Activated naive CD4-positive, alpha-beta T cell treated with anti-CD3 and anti-CD28 coated beads, Interleukin-2, amount 50 U/mL, for 72 hours (primary cell): ENCODE measurements at regions not wholly inside any gene's neighbourhood (a gene's known extent, or its start where the extent isn't known, plus 50 kb on each side); places are given as distances from the start of the nearest gene placed in this dataset.

Experiments
- ATAC-seq, 2 donors: fragments of 150-1000 bp; cut with Tn5 transposase; 2 replicates each; pipeline ENCODE4 v1.10.0; 2021; ENCODE audit warnings: mild to moderate bottlenecking in 2 of 2, moderate library complexity in 2 of 2
- DNase-seq, 2 donors: peaks; one replicate each; pipeline ENCODE4 v3.0.0; 2021 to 2022; ENCODE audit warnings: low spot score in 2 of 2
- H3K27ac Mint-ChIP-seq, 2 donors: one replicate each; pipeline ENCODE4 v1.8.0; 2022; ENCODE audit warnings: mild to moderate bottlenecking in 2 of 2, mixed read lengths in 2 of 2
- H3K36me3 Mint-ChIP-seq, 2 donors: one replicate each; pipeline ENCODE4 v1.8.0; 2022; ENCODE audit warnings: mixed read lengths in 2 of 2
- H3K9me3 Mint-ChIP-seq, 2 donors: one replicate each; pipeline ENCODE4 v1.8.0; 2022; ENCODE audit warnings: mixed read lengths in 2 of 2

- no peak for ATAC-seq
- Mint-ChIP-seq H3K36me3 (peaks cover 0 to 8% of the 10 kb centered on the region in 2 donors), H3K27ac (no peak overlapping the region), H3K9me3 (no peaks in the 10 kb centered on the region)
- no peak for DNase-seq
These were observed 276.8 kb downstream of the SEC14L1 start for GRCh38 chr17:77417575-77417974.

- Mint-ChIP-seq H3K9me3 (no peaks in the 10 kb centered on the region), H3K27ac (peak overlapping the region in 1 of 2 donors; percentile 16), H3K36me3 (no peaks in the 10 kb centered on the region)
- ATAC-seq (no peak), DNase-seq (no peak)
These were observed 277.8 kb downstream of the SEC14L1 start for GRCh38 chr17:77418609-77419008.

GRCh38 chr17:77419095-77419494, 278.3 kb downstream of the SEC14L1 start:
- no peak for DNase-seq
- Mint-ChIP-seq H3K27ac (peak overlapping the region in 1 of 2 donors; percentile 16), H3K36me3 (no peaks in the 10 kb centered on the region), H3K9me3 (no peaks in the 10 kb centered on the region)
- ATAC-seq: no peak

DNA sequence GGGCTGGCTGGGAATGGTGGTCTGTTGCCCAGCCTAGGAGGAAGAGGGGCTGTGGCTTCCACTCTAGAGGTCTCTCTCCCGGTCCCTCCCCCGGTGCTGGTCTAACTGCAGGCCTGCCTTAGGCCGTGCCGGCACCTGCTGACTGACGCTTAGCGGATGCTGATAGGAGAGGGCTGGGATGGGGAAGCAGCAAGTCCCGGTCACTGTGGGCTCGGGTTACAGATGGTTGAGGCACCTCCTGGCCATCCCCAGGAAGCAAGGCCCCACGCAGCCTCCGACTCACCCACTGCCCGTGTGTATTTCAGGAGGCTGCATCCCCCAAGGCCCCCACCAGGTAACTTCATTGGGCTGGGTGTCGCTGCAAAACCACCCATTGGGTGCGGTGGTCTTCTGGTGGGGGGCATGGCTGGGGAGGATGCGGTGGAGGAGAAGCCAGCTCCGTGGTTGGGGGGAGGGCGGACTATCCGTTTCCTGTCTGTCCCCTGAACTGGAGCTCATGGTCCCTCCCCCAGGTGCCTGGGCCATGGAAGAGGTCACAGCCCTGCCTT, 278.9 kb downstream of the SEC14L1 start:
- Mint-ChIP-seq H3K36me3 (no peaks in the 10 kb centered on the region), H3K9me3 (no peaks in the 10 kb centered on the region), H3K27ac (peak overlapping the region in 1 of 2 donors; percentile 81)
- ATAC-seq (no peak), DNase-seq (no peak)

DNA sequence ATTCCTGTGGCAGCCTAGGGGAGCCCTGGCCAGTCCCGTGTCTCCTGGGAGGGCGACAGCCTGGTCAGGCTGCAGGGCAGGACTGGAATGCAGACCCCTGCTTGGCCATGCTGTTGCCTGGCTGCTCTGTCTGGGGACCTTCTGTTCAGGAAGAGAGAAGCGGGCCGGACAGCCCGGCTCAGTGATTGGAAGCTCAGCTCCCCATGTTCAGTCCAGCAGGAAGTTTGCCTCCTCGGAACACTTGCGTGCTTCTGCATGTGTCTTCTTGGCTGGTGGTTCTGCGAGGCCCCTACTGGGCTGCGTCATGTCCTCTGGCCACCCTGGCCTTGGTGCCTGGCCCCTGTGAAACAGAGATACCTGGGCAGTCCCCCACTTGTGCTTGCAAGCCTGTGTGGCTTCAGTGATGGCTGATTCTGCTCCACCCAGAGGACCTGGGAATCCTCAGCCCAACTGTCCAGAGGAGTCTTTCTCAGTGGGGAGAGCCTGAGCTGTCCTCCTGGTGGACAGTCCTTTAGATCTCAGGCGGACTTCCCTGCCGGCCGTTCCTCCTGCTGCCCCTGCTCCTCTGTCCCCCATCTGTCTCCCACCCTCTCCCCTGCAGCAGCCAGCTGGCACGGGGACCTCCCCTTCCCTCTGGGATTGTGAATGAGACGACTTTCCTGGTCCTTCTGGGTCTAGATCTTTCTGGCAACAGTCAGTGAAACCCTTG, 279.5 kb downstream of the SEC14L1 start:
- DNase-seq (no peak), ATAC-seq (no peak)
- Mint-ChIP-seq H3K9me3 (no peaks in the 10 kb centered on the region), H3K36me3 (no peaks in the 10 kb centered on the region), H3K27ac (peak overlapping the region; percentile 77 to 81)

- ATAC-seq (peak; percentile 56 to 82), DNase-seq (no peak)
- Mint-ChIP-seq H3K36me3 (no peaks in the 10 kb centered on the region), H3K9me3 (no peaks in the 10 kb centered on the region), H3K27ac (peak overlapping the region; percentile 77 to 81)
These were observed 280.2 kb downstream of the SEC14L1 start for GRCh38 chr17:77420804-77421629.

GRCh38 chr17:77421630-77421972, 280.8 kb downstream of the SEC14L1 start:
- no peak for ATAC-seq
- Mint-ChIP-seq H3K9me3 (no peaks in the 10 kb centered on the region), H3K36me3 (no peaks in the 10 kb centered on the region), H3K27ac (peak overlapping the region; percentile 77 to 81)
- no peak for DNase-seq

DNA sequence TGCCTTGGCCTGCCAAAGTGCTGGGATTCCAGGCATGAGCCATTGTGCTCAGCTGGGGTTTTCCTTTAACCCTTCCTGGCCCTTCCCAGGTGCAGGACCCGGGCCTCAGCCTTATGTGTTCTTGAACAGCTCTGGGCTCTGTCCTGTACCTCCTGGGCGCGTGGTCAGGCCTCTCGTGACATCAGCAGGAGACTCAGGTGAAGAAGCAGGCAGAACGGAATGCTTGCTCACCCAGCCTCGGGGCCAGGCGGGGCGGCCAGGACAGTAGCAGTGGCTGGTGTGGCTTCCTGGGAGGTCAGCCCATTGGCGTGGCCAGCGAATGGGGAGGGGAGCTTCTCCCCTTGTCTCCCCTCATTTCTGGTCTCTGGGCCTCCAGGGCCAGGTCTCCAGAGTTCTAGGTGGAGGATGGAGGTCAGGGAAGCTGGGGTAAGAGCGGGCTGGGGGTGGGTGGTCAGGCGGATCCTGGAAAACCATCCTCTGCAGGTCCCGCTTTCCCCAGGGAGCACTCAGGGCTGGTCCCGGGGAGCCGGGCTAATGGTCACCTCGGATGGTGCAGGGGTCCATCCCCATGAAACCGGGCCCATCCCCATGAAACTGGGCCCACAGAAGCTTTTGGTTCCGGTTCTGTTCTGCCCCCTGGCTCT, 281.5 kb downstream of the SEC14L1 start:
- ATAC-seq: no peak
- DNase-seq: no peak
- H3K36me3 Mint-ChIP-seq: no peaks in the 10 kb centered on the region
- no peaks in the 10 kb centered on the region for H3K9me3 Mint-ChIP-seq
- peak overlapping the region in 1 of 2 donors; percentile 81 for H3K27ac Mint-ChIP-seq

DNA sequence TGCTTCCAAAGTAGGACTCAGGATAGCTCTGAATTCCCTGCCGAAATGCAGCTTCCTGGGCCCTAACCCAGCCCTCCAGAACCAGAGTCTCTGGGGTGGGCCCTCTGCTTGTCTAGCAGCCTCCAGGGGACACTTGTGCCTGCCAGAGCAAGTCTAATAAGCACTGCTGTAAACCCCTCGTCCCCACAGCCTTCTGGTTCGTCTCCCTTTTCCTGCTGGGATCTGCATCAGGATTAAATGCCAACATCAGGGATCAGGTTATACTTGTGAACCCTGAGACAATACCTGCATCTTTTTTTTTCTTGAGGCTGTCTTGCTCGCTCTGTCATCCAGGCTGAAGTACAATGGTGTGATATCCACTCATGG, 282.0 kb downstream of the SEC14L1 start:
- no peak for DNase-seq
- H3K27ac Mint-ChIP-seq: no peak overlapping the region

GRCh38 chr17:77423589-77424451, 283.1 kb downstream of the SEC14L1 start:
- Mint-ChIP-seq H3K9me3 (no peaks in the 10 kb centered on the region), H3K36me3 (no peaks in the 10 kb centered on the region), H3K27ac (no peak overlapping the region)
- ATAC-seq: no peak
- DNase-seq: no peak

More for the DNA sequence above, 282.0 kb downstream of the SEC14L1 start:
- no peaks in the 10 kb centered on the region for H3K9me3 Mint-ChIP-seq
- H3K36me3 Mint-ChIP-seq: no peaks in the 10 kb centered on the region
- no peak for ATAC-seq

GRCh38 chr17:77424585-77425344, 284.0 kb downstream of the SEC14L1 start:
- no peak overlapping the region for H3K27ac Mint-ChIP-seq
- no peak for DNase-seq
- H3K36me3 Mint-ChIP-seq: no peaks in the 10 kb centered on the region

DNA sequence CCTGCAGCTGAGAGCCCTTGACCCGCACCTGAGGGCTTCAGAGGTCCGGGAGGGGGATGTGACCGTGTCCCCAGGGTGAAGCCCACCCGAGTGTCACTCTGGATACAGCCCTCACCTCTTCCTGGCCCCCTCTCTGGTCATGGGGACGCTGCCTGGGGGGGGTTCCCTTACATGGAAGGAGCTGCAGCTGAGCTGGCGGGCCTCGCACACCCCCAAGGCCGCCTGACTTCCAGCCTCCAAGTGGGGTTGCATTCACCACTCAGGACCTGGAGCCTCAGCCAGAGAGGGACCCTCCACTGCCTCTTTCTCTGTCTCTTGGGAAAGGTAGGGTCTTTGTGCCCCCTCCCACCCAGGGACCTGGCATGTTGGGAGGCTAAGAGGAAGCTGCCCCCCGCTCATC, 284.6 kb downstream of the SEC14L1 start:
- Mint-ChIP-seq H3K27ac (peak overlapping the region in 1 of 2 donors; percentile 49), H3K9me3 (no peaks in the 10 kb centered on the region), H3K36me3 (no peaks in the 10 kb centered on the region)
- no peak for ATAC-seq
- no peak for DNase-seq

More at GRCh38 chr17:77424585-77425344, 284.0 kb downstream of the SEC14L1 start:
- no peaks in the 10 kb centered on the region for H3K9me3 Mint-ChIP-seq
- ATAC-seq: no peak

DNA sequence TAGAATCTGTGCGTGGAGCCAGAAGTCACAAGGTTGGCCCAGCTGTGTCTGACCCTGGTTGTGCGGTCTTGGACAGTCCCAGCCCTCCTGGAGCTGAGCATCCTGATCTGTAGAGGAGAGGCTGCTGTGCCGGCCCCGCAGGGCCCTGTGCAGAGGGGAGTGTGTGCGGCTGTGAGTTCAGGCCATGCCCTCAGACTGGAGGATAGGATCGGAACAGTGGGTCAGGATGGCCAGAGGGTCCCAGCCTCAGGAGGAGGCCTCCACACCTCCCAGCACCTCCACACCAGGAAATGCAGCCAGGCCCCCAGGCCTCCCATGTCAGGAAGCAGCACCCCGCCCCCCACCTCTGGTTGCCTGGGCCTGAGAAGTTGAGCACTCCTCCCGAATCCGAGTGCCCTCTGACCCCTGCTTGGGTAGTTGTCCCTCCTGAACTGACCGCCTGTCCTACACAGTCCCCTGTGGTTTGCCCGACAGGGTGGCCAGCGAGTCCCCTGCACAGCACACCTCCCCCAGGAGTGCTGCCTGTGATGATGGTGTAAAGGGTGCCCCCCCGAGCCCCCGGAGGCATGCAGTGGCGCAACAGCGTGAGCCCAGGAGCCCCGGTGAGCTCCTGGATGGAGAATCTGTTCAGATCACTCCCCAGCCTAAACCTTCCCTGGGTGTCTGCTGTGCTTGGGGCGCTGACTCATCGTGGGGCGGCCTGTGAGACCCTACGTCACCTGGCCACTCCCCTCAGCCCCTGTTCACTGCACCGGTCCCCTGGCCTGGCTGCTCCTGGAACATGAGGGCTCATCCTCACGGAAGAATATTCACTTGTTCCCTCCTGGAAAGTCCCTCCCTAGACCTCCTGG, 285.2 kb downstream of the SEC14L1 start:
- no peak for DNase-seq
- H3K36me3 Mint-ChIP-seq: no peaks in the 10 kb centered on the region
- peak overlapping the region in 1 of 2 donors; percentile 49 for H3K27ac Mint-ChIP-seq

GRCh38 chr17:77426676-77427386, 286.1 kb downstream of the SEC14L1 start:
- H3K9me3 Mint-ChIP-seq: no peaks in the 10 kb centered on the region
- no peaks in the 10 kb centered on the region for H3K36me3 Mint-ChIP-seq
- ATAC-seq (peak in 1 of 2 donors; percentile 42), DNase-seq (no peak)
- H3K27ac Mint-ChIP-seq: peak overlapping the region in 1 of 2 donors; percentile 49

More for the DNA sequence above, 285.2 kb downstream of the SEC14L1 start:
- no peaks in the 10 kb centered on the region for H3K9me3 Mint-ChIP-seq
- ATAC-seq: peak; percentile 34 to 82
